ENCODE measurements at regions not wholly inside any gene's neighbourhood (a gene's known extent, or its start where the extent isn't known, plus 50 kb on each side); places are given as distances from the start of the nearest gene placed in this dataset.

DNA sequence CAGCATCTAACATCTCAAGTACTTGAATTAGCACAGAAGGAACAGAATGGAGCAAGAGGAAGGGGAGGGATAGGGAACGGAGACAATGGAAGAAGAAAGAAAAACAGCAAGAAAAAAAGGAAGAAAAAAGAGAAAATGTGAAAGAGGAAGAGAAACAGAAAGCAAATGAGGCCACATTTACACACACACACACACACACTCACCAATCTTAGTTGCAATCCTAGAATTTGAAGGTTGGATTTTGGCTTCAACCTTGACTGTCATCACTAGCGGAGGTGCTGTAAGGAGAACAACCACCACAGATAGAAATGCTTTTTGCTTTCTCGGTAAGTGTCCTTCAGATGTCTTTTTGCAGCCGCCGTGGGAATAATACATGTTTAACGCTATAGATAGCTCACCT is 327.1 kb upstream of the NWD2 start:
- DNase-seq (ENCODE audit: low read depth): no peak
- H3K4me3 ChIP-seq (ENCODE audit: low read depth, low read length): no peak overlapping the region
- TF ChIP-seq MYC (IDR thresholded peaks at IDR 0.05; ENCODE audit: low read depth, low read length): no peak
- TF ChIP-seq, protein P1, sequence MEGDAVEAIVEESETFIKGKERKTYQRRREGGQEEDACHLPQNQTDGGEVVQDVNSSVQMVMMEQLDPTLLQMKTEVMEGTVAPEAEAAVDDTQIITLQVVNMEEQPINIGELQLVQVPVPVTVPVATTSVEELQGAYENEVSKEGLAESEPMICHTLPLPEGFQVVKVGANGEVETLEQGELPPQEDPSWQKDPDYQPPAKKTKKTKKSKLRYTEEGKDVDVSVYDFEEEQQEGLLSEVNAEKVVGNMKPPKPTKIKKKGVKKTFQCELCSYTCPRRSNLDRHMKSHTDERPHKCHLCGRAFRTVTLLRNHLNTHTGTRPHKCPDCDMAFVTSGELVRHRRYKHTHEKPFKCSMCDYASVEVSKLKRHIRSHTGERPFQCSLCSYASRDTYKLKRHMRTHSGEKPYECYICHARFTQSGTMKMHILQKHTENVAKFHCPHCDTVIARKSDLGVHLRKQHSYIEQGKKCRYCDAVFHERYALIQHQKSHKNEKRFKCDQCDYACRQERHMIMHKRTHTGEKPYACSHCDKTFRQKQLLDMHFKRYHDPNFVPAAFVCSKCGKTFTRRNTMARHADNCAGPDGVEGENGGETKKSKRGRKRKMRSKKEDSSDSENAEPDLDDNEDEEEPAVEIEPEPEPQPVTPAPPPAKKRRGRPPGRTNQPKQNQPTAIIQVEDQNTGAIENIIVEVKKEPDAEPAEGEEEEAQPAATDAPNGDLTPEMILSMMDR (IDR thresholded peaks at IDR 0.05; ENCODE audit: low read depth, low read length): no peak
- TF ChIP-seq POLR2A (IDR thresholded peaks at IDR 0.05; ENCODE audit: extremely low read depth, insufficient read length): no peak
- TF ChIP-seq MAX (IDR thresholded peaks at IDR 0.05; ENCODE audit: low read depth, low read length): no peak

GRCh38 chr4:36919721-36920120 is 324.8 kb upstream of the NWD2 start:
- no peak for DNase-seq (ENCODE audit: low read depth)
- no peak overlapping the region for H3K4me3 ChIP-seq (ENCODE audit: low read depth, low read length)
- TF ChIP-seq POLR2A (IDR thresholded peaks at IDR 0.05; ENCODE audit: extremely low read depth, insufficient read length) (no peak), MYC (IDR thresholded peaks at IDR 0.05; ENCODE audit: low read depth, low read length) (no peak)

- TF ChIP-seq, protein P1 (IDR thresholded peaks at IDR 0.05; ENCODE audit: low read depth, low read length): no peak
- TF ChIP-seq POLR2A (IDR thresholded peaks at IDR 0.05; ENCODE audit: extremely low read depth, insufficient read length) (no peak), MAX (IDR thresholded peaks at IDR 0.05; ENCODE audit: low read depth, low read length) (no peak), MYC (IDR thresholded peaks at IDR 0.05; ENCODE audit: low read depth, low read length) (no peak)
- H3K4me3 ChIP-seq (ENCODE audit: low read depth, low read length): no peak overlapping the region
- no peak for DNase-seq (ENCODE audit: low read depth)
Observed at GRCh38 chr4:36921476-36922216, 322.9 kb upstream of the NWD2 start.

- H3K4me3 ChIP-seq (ENCODE audit: low read depth, low read length): no peak overlapping the region
- TF ChIP-seq, protein P1 (IDR thresholded peaks at IDR 0.05; ENCODE audit: low read depth, low read length): no peak
- TF ChIP-seq MYC (IDR thresholded peaks at IDR 0.05; ENCODE audit: low read depth, low read length) (no peak), MAX (IDR thresholded peaks at IDR 0.05; ENCODE audit: low read depth, low read length) (no peak), POLR2A (IDR thresholded peaks at IDR 0.05; ENCODE audit: extremely low read depth, insufficient read length) (no peak)
- no peak for DNase-seq (ENCODE audit: low read depth)
Observed at GRCh38 chr4:36930562-36931111, 313.9 kb upstream of the NWD2 start.

DNA sequence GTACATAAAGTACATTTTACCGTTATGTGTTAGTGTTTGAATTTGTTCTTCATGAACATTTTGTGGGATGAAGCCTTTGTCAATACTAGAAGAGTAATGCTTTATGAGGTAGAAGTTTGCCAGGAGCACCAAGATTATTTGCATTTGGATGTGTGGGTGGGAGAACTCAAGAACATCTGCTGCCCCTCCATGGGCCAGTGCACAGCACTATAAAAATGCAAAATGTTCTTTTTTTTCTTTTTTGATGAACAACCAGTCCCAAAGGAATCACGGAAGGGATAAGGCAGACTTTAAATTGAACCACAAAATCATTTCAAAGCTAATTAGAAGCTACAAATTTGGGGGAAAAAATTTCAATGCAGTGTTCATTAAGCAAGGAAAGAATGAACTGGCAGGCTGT is 300.3 kb upstream of the NWD2 start:
- H3K4me3 ChIP-seq (ENCODE audit: low read depth, low read length): no peak overlapping the region
- no peak for TF ChIP-seq MAX (IDR thresholded peaks at IDR 0.05; ENCODE audit: low read depth, low read length)
- TF ChIP-seq POLR2A (IDR thresholded peaks at IDR 0.05; ENCODE audit: extremely low read depth, insufficient read length): no peak
- TF ChIP-seq MYC (IDR thresholded peaks at IDR 0.05; ENCODE audit: low read depth, low read length): no peak
- TF ChIP-seq, protein P1 (IDR thresholded peaks at IDR 0.05; ENCODE audit: low read depth, low read length): no peak
- no peak for DNase-seq (ENCODE audit: low read depth)

GRCh38 chr4:36961420-36961819 is 283.1 kb upstream of the NWD2 start:
- TF ChIP-seq, protein P1 (IDR thresholded peaks at IDR 0.05; ENCODE audit: low read depth, low read length): no peak
- TF ChIP-seq MYC (IDR thresholded peaks at IDR 0.05; ENCODE audit: low read depth, low read length): no peak
- no peak for TF ChIP-seq POLR2A (IDR thresholded peaks at IDR 0.05; ENCODE audit: extremely low read depth, insufficient read length)
- no peak for TF ChIP-seq MAX (IDR thresholded peaks at IDR 0.05; ENCODE audit: low read depth, low read length)
- no peak overlapping the region for H3K4me3 ChIP-seq (ENCODE audit: low read depth, low read length)
- DNase-seq (ENCODE audit: low read depth): no peak

Data from NB4 (cell line).